ENCODE measurements at regions not wholly inside any gene's neighbourhood (a gene's known extent, or its start where the extent isn't known, plus 50 kb on each side); places are given as distances from the start of the nearest gene placed in this dataset.

GRCh38 chr1:36651176-36651910, 168.6 kb upstream of the CSF3R start:
- no peak for TF ChIP-seq POLR2A (IDR thresholded peaks at IDR 0.05)
- TF ChIP-seq CTCF (IDR thresholded peaks at IDR 0.05) = no peak
- H3K9me3 ChIP-seq = no peaks in the 10 kb centered on the region
- peaks cover 0 to 6% (median 0%) of the 10 kb centered on the region in 12 donors for H3K4me1 ChIP-seq
- intact Hi-C loops (cut with DNase I) = no loop called here
- 65 to 73% (median 68%) methylated on average over 2 to 3 of the region's 3 CpGs for WGBS, 4 donors
- H3K36me3 ChIP-seq = no peaks in the 10 kb centered on the region
- H3K27me3 ChIP-seq = peaks cover 0 to 55% (median 18%) of the 10 kb centered on the region in 9 donors
- no peak overlapping the region for H3K4me3 ChIP-seq
- ATAC-seq = no peak
- no peak overlapping the region for H3K27ac ChIP-seq
- no peak for DNase-seq

- Histone ChIP-seq H3K4me3 (no peak overlapping the region), H3K9me3 (no peaks in the 10 kb centered on the region), H3K36me3 (no peaks in the 10 kb centered on the region), H3K4me1 (peaks cover 0 to 6% (median 0%) of the 10 kb centered on the region in 12 donors), H3K27me3 (peaks cover 0 to 47% (median 20%) of the 10 kb centered on the region in 9 donors), H3K27ac (no peak overlapping the region)
- peak in 4 of 5 donors; percentile 17 to 46 (median 36) for DNase-seq
- WGBS, 4 donors = 36 to 44% (median 39%) methylated on average over 14 of the region's 14 CpGs
- ATAC-seq = peak in 3 of 4 donors; percentile 43 to 68 (median 48)
- intact Hi-C loops (cut with DNase I) = no loop called here
- TF ChIP-seq POLR2A (IDR thresholded peaks at IDR 0.05) (no peak), CTCF (IDR thresholded peaks at IDR 0.05) (peak; percentile 72 to 89 (median 86))
Observed at GRCh38 chr1:36650200-36651065, 167.7 kb upstream of the CSF3R start.

- no peaks in the 10 kb centered on the region for H3K36me3 ChIP-seq
- intact Hi-C loops (cut with DNase I) = no loop called here
- H3K4me3 ChIP-seq = no peak overlapping the region
- 40 to 66% (median 57%) methylated on average over 10 of the region's 10 CpGs for WGBS, 4 donors
- DNase-seq (no peak), ATAC-seq (no peak)
- H3K4me1 ChIP-seq = no peaks in the 10 kb centered on the region
- TF ChIP-seq POLR2A (IDR thresholded peaks at IDR 0.05) (no peak), CTCF (IDR thresholded peaks at IDR 0.05) (no peak)
- H3K27me3 ChIP-seq = peaks cover 0 to 38% (median 11%) of the 10 kb centered on the region in 9 donors
- no peak overlapping the region for H3K27ac ChIP-seq
- H3K9me3 ChIP-seq = no peaks in the 10 kb centered on the region
Observed at GRCh38 chr1:36645867-36646266, 163.2 kb upstream of the CSF3R start.

- Histone ChIP-seq H3K9me3 (no peaks in the 10 kb centered on the region), H3K27me3 (peaks cover 0 to 34% (median 11%) of the 10 kb centered on the region in 9 donors), H3K4me1 (no peaks in the 10 kb centered on the region), H3K4me3 (no peak overlapping the region), H3K36me3 (no peaks in the 10 kb centered on the region), H3K27ac (no peak overlapping the region)
- TF ChIP-seq POLR2A (IDR thresholded peaks at IDR 0.05) (no peak), CTCF (IDR thresholded peaks at IDR 0.05) (no peak)
- 67 to 75% (median 70%) methylated on average over 7 of the region's 7 CpGs for WGBS, 4 donors
- intact Hi-C loops (cut with DNase I) = no loop called here
- ATAC-seq = no peak
- no peak for DNase-seq
Observed at GRCh38 chr1:36644556-36644955, 161.8 kb upstream of the CSF3R start.

All from heart left ventricle (tissue), 16 donors.